HL-60 (cell line): ENCODE measurements at regions not wholly inside any gene's neighbourhood (a gene's known extent, or its start where the extent isn't known, plus 50 kb on each side); places are given as distances from the start of the nearest gene placed in this dataset.

Experiments
- CTCF ChIP-seq: IDR thresholded peaks from one replicate; pipeline ENCODE4 v1.5.1; 2011; ENCODE audit warnings: low read length, control low read depth, inconsistent platforms; ENCODE audit not compliant: insufficient read depth
- GABPA ChIP-seq: IDR thresholded peaks from 2 replicates; pipeline ENCODE4 v1.6.1; 2012; ENCODE audit warnings: low read depth
- POLR2AphosphoS5 ChIP-seq: IDR thresholded peaks from 2 replicates; pipeline ENCODE4 v1.6.1; 2012; ENCODE audit warnings: low read depth
- REST ChIP-seq: IDR thresholded peaks from 2 replicates; pipeline ENCODE4 v1.6.1; 2012; ENCODE audit warnings: low read depth; ENCODE audit not compliant: insufficient replicate concordance
- SPI1 ChIP-seq: IDR thresholded peaks from 2 replicates; pipeline ENCODE4 v1.6.1; 2012; ENCODE audit warnings: low read depth, mild to moderate bottlenecking, borderline replicate concordance

DNA sequence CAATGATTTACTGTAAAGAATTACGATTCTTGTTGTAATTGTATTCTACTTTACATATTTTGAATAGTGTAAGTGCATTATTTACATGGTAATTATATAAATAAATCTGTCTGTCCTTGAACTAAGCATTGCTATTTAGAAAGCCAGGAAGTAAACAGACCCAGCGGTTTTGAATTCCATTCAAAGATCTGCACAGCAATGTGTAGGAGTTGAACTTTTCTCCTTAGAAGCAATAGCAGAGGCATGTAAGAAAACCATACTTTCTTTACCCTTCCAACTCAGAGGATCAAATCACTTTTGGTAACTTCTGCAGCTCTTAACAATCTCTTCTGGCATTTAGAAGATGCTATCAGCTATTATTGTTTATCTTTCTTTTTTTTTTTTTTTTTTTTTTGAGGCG, 109.2 kb upstream of the VRK2 start:
- TF ChIP-seq CTCF (no peak), REST (no peak), GABPA (no peak), POLR2AphosphoS5 (no peak), SPI1 (no peak)
